GM12878 (cell line): ENCODE measurements at regions not wholly inside any gene's neighbourhood (a gene's known extent, or its start where the extent isn't known, plus 50 kb on each side); places are given as distances from the start of the nearest gene placed in this dataset.

Experiments
- ATAC-seq: fragments of 200-7000 bp; cut with Tn5 transposase; 3 replicates; pipeline ENCODE4 v1.9.1; 2020; ENCODE audit warnings: mild to moderate bottlenecking, moderate library complexity
- BruUV-seq: library from RNA; stranded (reverse); fragments of 400-500 nt; replicated peaks from 2 replicates; lab custom pipeline; 2021; lab: Mats Ljungman, UMichigan
- CTCF ChIA-PET: fragments of 300-600 bp; sonication (Branson Sonifier 250); formaldehyde crosslinking; extraction: SDS; loops from one replicate; lab custom pipeline; 2021; ENCODE audit warnings: inconsistent platforms; lab: Yijun Ruan, JAX
- POLR2A ChIA-PET: fragments of 350-600 bp; formaldehyde crosslinking; extraction: SDS; loops from one replicate; lab custom pipeline; 2021; ENCODE audit warnings: inconsistent platforms; lab: Charles Lee
- RAD21 ChIA-PET: fragments of 300-600 bp; sonication (Branson Sonifier 250); formaldehyde crosslinking; loops from one replicate; lab custom pipeline; 2023; ENCODE audit warnings: antibody characterized with exemption; ENCODE audit not compliant: unreplicated experiment; lab: Charles Lee
- SMC1A ChIA-PET: fragments of 300-600 bp; sonication (Branson Sonifier 250); formaldehyde crosslinking; loops from one replicate; lab custom pipeline; 2023; ENCODE audit not compliant: unreplicated experiment, uncharacterized antibody; lab: Charles Lee
- DNase-seq: peaks from one replicate; pipeline ENCODE4 v3.0.0-alpha.2; 2011; ENCODE audit warnings: low read depth, low spot score
- FAIRE-seq: peaks from 3 replicates; lab custom pipeline; 2011; peaks lifted over from hg19 to GRCh38; lab: Jason Lieb, UNC
- H2AFZ ChIP-seq: 2 replicates; pipeline ENCODE4 v1.6.0; 2011; ENCODE audit warnings: low read depth, low read length, control low read depth; ENCODE audit not compliant: control insufficient read depth
- H3K27ac ChIP-seq: 2 replicates; pipeline ENCODE4 v1.5.1; 2011; ENCODE audit warnings: control low read depth; ENCODE audit not compliant: control insufficient read depth, insufficient read depth
- H3K27me3 ChIP-seq, 2 experiments: replicated peaks in 1 of 2; 2 replicates each; pipeline versions ENCODE4 v1.6.0 to v1.6.1; 2011; ENCODE audit warnings: low read length in 1 of 2; ENCODE audit not compliant: control insufficient read depth in 2 of 2, insufficient read depth in 2 of 2
- H3K36me3 ChIP-seq, 2 experiments: 2 replicates each; pipeline ENCODE4 v1.5.1; 2011; ENCODE audit warnings: low read length in 1 of 2; ENCODE audit not compliant: control insufficient read depth in 2 of 2, insufficient read depth in 2 of 2
- H3K4me1 ChIP-seq: 2 replicates; pipeline ENCODE4 v1.6.1; 2011; ENCODE audit warnings: mild to moderate bottlenecking, low read length, moderate library complexity, mixed read lengths; ENCODE audit not compliant: control insufficient read depth, insufficient read depth
- H3K4me2 ChIP-seq: 2 replicates; pipeline ENCODE4 v1.6.0; 2011; ENCODE audit warnings: control low read depth; ENCODE audit not compliant: control insufficient read depth, insufficient read depth
- H3K4me3 ChIP-seq: fragments of 200-600 bp; sonication (generic); 2 replicates; pipeline ENCODE4 v1.5.1; 2016
- H3K79me2 ChIP-seq: 2 replicates; pipeline ENCODE4 v1.6.0; 2011; ENCODE audit warnings: low read length; ENCODE audit not compliant: control insufficient read depth, insufficient read depth
- H3K9ac ChIP-seq: 2 replicates; pipeline ENCODE4 v1.8.0; 2011; ENCODE audit warnings: low read length, control low read depth, mixed read lengths; ENCODE audit not compliant: control insufficient read depth, insufficient read depth
- H3K9me3 ChIP-seq: replicated peaks from 3 replicates; pipeline ENCODE4 v1.5.1; 2011; ENCODE audit warnings: mild to moderate bottlenecking, low read length; ENCODE audit not compliant: control insufficient read depth, insufficient read depth
- H4K20me1 ChIP-seq: 2 replicates; pipeline ENCODE4 v1.6.0; 2011; ENCODE audit not compliant: control insufficient read depth, insufficient read depth
- EED ChIP-seq: sonication (generic); IDR thresholded peaks from 2 replicates; pipeline ENCODE4 v1.6.1; 2016; ENCODE audit warnings: antibody characterized with exemption, low read depth
- ELK1 ChIP-seq: IDR thresholded peaks from 2 replicates; pipeline ENCODE4 v1.6.1; 2012; ENCODE audit warnings: low read depth, low read length, improper control_type of control experiment
- FOXK2 ChIP-seq: fragments of 450-650 bp; IDR thresholded peaks from 2 replicates; pipeline ENCODE4 v1.6.1; 2017; ENCODE audit warnings: mild to moderate bottlenecking, moderate library complexity
- IRF3 ChIP-seq: fragments of 450-650 bp; IDR thresholded peaks from 2 replicates; pipeline ENCODE4 v1.6.1; 2014; ENCODE audit warnings: mild to moderate bottlenecking
- IRF5 ChIP-seq: fragments of 450-650 bp; IDR thresholded peaks from 2 replicates; pipeline ENCODE4 v1.6.1; 2017; ENCODE audit warnings: borderline replicate concordance
- JUNB ChIP-seq: IDR thresholded peaks from 2 replicates; pipeline ENCODE4 v1.6.1; 2016; ENCODE audit warnings: antibody characterized with exemption, mild to moderate bottlenecking
- MYC ChIP-seq: IDR thresholded peaks from 2 replicates; pipeline ENCODE4 v1.6.1; 2011; ENCODE audit warnings: mild to moderate bottlenecking, low read length, moderate library complexity, inconsistent platforms; ENCODE audit not compliant: insufficient read depth, insufficient replicate concordance, insufficient read length, severe bottlenecking
- NBN ChIP-seq: fragments of 450-650 bp; IDR thresholded peaks from 2 replicates; pipeline ENCODE4 v1.6.1; 2016
- NFIC ChIP-seq: IDR thresholded peaks from 2 replicates; pipeline ENCODE4 v1.6.1; 2012; ENCODE audit warnings: low read depth, mild to moderate bottlenecking, inconsistent platforms, low read length, moderate library complexity
- NR2C2 ChIP-seq: IDR thresholded peaks from 2 replicates; pipeline ENCODE4 v1.6.1; 2011; ENCODE audit warnings: borderline replicate concordance, low read depth; ENCODE audit not compliant: control insufficient read depth, insufficient read length
- PAX8 ChIP-seq: fragments of 450-650 bp; IDR thresholded peaks from 2 replicates; pipeline ENCODE4 v1.6.1; 2017; ENCODE audit warnings: mild to moderate bottlenecking, moderate library complexity
- PBX3 ChIP-seq: IDR thresholded peaks from 2 replicates; pipeline ENCODE4 v1.6.1; 2011; ENCODE audit warnings: mild to moderate bottlenecking, low read depth, low read length, moderate library complexity; ENCODE audit not compliant: insufficient replicate concordance
- PKNOX1 ChIP-seq: fragments of 450-650 bp; IDR thresholded peaks from 2 replicates; pipeline ENCODE4 v1.6.1; 2016; ENCODE audit warnings: mild to moderate bottlenecking
- POLR2A ChIP-seq: IDR thresholded peaks from 2 replicates; pipeline ENCODE4 v1.6.1; 2011; ENCODE audit warnings: low read depth, mild to moderate bottlenecking, low read length
- POLR2AphosphoS5 ChIP-seq: IDR thresholded peaks from 2 replicates; pipeline ENCODE4 v1.6.1; 2011; ENCODE audit warnings: mild to moderate bottlenecking, low read length, inconsistent platforms
- REST ChIP-seq: IDR thresholded peaks from 2 replicates; pipeline ENCODE4 v1.6.1; 2012; ENCODE audit warnings: mild to moderate bottlenecking, low read depth, low read length
- SMC3 ChIP-seq: IDR thresholded peaks from 2 replicates; pipeline ENCODE4 v1.6.1; 2011; ENCODE audit warnings: low read length, improper control_type of control experiment, borderline replicate concordance
- WGBS: methylation state at CpG from one replicate; pipeline ENCODE4 v1.1.6; 2016; ENCODE audit warnings: low lambda C conversion rate; ENCODE audit not compliant: insufficient replicate concordance, insufficient coverage; ENCODE audit errors: missing lambda C conversion rate; 5-methylcytosine and 5-hydroxymethylcytosine counted together
- in situ Hi-C: fragments of 300-500 bp; cut with MboI; formaldehyde crosslinking; loops from 9 replicates; pipeline ENCODE4 v1.14.3; 2018; ENCODE audit warnings: mixed read lengths
- intact Hi-C: fragments of 100-400 bp; cut with micrococcal nuclease; formaldehyde crosslinking; loops from one replicate; pipeline ENCODE4 v1.14.2; 2022; ENCODE audit not compliant: unreplicated experiment

- Histone ChIP-seq H4K20me1 (no peaks in the 10 kb centered on the region), H3K4me1 (no peaks in the 10 kb centered on the region), H3K36me3 (no peaks in the 10 kb centered on the region), H3K79me2 (no peaks in the 10 kb centered on the region), H3K4me2 (no peak overlapping the region), H3K9me3 (no peaks in the 10 kb centered on the region; the same call in 2 of the 3 replicates)
- DNase-seq (no peak), FAIRE-seq (no peak), ATAC-seq (no peak)
- CTCF ChIA-PET: no interaction called here
- intact Hi-C loops: no loop called here
- TF ChIP-seq EED (no peak), NR2C2 (no peak), PKNOX1 (no peak), POLR2A (no peak), IRF5 (no peak), NFIC (no peak), FOXK2 (no peak), PBX3 (no peak), PAX8 (no peak), POLR2AphosphoS5 (no peak), SMC3 (no peak), IRF3 (no peak), MYC (no peak), REST (no peak), ELK1 (no peak), JUNB (no peak), NBN (no peak)
- TF ChIP-seq, all 136 proteins: peak for 0
- Histone ChIP-seq H2AFZ (no peak overlapping the region), H3K27me3 (no peaks in the 10 kb centered on the region), H3K9ac (no peak overlapping the region), H3K27ac (no peak overlapping the region), H3K4me3 (no peak overlapping the region)
- 60% methylated on average over 24 of the region's 34 CpGs for WGBS
- SMC1A ChIA-PET: no interaction called here
- POLR2A ChIA-PET: no interaction called here
- in situ Hi-C loops: no loop called here
- BruUV-seq: no TSS peak
- RAD21 ChIA-PET: no interaction called here
These were observed 357.2 kb upstream of the RGPD4 start for GRCh38 chr2:107469437-107469995.
